IMR-90 (cell line): ENCODE measurements at regions not wholly inside any gene's neighbourhood (a gene's known extent, or its start where the extent isn't known, plus 50 kb on each side); places are given as distances from the start of the nearest gene placed in this dataset.

Source experiments
- CEBPB ChIP-seq: IDR thresholded peaks from 2 replicates; pipeline ENCODE4 v1.6.1; 2012; ENCODE audit warnings: low read depth, low read length, improper control_type of control experiment
- POLR2A ChIP-seq: IDR thresholded peaks from 2 replicates; pipeline ENCODE4 v1.6.1; 2012; ENCODE audit warnings: mild to moderate bottlenecking, low read depth, low read length
- SMC3 ChIP-seq: fragments of 150-350 bp; IDR thresholded peaks from 2 replicates; pipeline ENCODE4 v1.6.1; 2016; ENCODE audit warnings: low read depth, mild to moderate bottlenecking, antibody characterized with exemption, low read length, moderate library complexity
- TF ChIP-seq, protein P1 (sequence below): conservative IDR thresholded peaks from 2 replicates; pipeline ENCODE4 v1.5.1; 2012; ENCODE audit warnings: mild to moderate bottlenecking, low read depth, low read length, improper control_type of control experiment

DNA sequence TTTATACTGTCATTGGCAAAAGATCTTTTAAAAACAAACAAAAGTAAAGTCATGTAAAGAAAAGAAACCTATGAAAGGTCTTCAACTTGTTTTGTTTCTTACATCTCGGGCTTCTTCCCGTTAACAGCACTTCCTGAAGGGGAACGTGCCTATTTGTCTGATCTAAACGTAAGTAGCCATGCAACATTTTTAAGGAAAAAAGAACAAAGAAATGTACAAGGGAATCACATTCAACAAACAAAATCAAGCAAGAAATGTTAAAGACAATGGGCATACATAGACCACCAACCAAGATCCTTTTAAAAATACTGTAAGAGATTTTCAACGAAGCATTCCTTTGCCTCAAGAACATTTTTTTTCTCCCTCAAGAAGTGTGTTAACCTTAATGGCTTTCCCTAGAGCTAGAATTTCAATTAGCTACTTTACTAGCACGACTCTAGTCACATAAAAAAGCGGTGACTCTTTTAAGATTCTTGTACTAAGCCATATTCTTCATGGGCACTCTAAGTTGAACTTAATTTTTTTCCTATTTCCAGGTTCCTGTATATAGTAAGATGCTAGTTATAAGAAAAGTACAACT is 112.0 kb upstream of the TTC29 start:
- TF ChIP-seq POLR2A (no peak), SMC3 (no peak), CEBPB (no peak)
- TF ChIP-seq, protein P1, sequence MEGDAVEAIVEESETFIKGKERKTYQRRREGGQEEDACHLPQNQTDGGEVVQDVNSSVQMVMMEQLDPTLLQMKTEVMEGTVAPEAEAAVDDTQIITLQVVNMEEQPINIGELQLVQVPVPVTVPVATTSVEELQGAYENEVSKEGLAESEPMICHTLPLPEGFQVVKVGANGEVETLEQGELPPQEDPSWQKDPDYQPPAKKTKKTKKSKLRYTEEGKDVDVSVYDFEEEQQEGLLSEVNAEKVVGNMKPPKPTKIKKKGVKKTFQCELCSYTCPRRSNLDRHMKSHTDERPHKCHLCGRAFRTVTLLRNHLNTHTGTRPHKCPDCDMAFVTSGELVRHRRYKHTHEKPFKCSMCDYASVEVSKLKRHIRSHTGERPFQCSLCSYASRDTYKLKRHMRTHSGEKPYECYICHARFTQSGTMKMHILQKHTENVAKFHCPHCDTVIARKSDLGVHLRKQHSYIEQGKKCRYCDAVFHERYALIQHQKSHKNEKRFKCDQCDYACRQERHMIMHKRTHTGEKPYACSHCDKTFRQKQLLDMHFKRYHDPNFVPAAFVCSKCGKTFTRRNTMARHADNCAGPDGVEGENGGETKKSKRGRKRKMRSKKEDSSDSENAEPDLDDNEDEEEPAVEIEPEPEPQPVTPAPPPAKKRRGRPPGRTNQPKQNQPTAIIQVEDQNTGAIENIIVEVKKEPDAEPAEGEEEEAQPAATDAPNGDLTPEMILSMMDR, result no peak
